ENCODE measurements at regions not wholly inside any gene's neighbourhood (a gene's known extent, or its start where the extent isn't known, plus 50 kb on each side); places are given as distances from the start of the nearest gene placed in this dataset.

DNA sequence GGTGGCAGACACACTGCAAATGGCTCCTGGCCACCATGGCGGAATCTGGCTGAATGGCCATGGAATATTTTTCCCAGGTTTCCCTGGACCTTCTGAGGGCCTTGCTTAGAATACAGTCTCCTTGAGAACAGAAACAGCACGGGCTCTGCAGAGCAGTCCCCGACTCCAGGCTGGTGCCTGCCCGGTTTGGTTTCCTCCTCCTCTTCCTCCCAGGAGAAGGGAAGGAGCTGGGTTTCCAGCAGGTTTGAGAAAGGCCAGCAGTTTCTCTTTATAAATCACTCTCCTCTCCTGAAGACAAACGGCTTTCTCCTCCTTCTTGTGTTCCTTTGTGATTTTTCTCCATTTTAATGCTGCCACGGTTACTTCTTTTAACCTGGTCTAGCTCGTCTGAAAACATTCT, 106.8 kb upstream of the RFLNA start:
- TF ChIP-seq MXI1 (conservative IDR thresholded peaks at IDR 0.05; ENCODE audit: poor library complexity, severe bottlenecking): no peak
- TF ChIP-seq CTCF (IDR thresholded peaks at IDR 0.05; ENCODE audit: poor library complexity, severe bottlenecking): no peak
- no peak for TF ChIP-seq REST (IDR thresholded peaks at IDR 0.05; ENCODE audit: borderline replicate concordance)
- no peak for TF ChIP-seq POLR2AphosphoS5 (IDR thresholded peaks at IDR 0.05)
- no peak for TF ChIP-seq EP300 (conservative IDR thresholded peaks at IDR 0.05; ENCODE audit: poor library complexity, severe bottlenecking)
- no peak for TF ChIP-seq RAD21 (conservative IDR thresholded peaks at IDR 0.05)

All from neural cell (in vitro differentiated cells).